ENCODE measurements at regions not wholly inside any gene's neighbourhood (a gene's known extent, or its start where the extent isn't known, plus 50 kb on each side); places are given as distances from the start of the nearest gene placed in this dataset.

DNA sequence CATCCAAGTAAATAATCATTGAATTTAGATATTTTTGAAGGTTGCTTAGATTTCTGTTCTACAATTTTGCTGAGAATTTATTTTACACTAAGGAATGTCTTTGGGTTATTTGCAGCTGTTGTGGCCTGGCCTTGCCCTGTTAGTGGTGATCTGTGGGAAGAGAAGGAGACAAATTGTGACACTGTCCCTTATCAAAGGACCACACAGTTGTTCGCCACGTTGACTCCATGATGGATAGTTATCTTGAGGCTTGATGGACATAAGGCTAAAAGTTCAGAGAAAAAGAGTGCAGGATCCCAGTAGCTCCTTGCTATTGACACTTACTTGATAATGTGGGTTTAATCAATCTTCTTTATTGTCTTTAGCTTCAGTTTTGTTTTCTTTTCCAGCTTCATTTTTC is 186.6 kb upstream of the MEF2C start:
- no peak overlapping the region for H3K4me3 Mint-ChIP-seq (ENCODE audit: unreplicated experiment)
- H3K9me3 Mint-ChIP-seq (ENCODE audit: unreplicated experiment), result no peaks in the 10 kb centered on the region
- no peak overlapping the region for H3K27ac Mint-ChIP-seq (ENCODE audit: unreplicated experiment)
- TF ChIP-seq, protein P1, sequence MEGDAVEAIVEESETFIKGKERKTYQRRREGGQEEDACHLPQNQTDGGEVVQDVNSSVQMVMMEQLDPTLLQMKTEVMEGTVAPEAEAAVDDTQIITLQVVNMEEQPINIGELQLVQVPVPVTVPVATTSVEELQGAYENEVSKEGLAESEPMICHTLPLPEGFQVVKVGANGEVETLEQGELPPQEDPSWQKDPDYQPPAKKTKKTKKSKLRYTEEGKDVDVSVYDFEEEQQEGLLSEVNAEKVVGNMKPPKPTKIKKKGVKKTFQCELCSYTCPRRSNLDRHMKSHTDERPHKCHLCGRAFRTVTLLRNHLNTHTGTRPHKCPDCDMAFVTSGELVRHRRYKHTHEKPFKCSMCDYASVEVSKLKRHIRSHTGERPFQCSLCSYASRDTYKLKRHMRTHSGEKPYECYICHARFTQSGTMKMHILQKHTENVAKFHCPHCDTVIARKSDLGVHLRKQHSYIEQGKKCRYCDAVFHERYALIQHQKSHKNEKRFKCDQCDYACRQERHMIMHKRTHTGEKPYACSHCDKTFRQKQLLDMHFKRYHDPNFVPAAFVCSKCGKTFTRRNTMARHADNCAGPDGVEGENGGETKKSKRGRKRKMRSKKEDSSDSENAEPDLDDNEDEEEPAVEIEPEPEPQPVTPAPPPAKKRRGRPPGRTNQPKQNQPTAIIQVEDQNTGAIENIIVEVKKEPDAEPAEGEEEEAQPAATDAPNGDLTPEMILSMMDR (IDR thresholded peaks at IDR 0.05; ENCODE audit: partially characterized antibody, unreplicated experiment), result no peak
- H3K27me3 Mint-ChIP-seq (ENCODE audit: unreplicated experiment), result no peaks in the 10 kb centered on the region
- H3K36me3 Mint-ChIP-seq (ENCODE audit: unreplicated experiment), result no peaks in the 10 kb centered on the region
- DNase-seq, result no peak
- peaks cover 7% of the 10 kb centered on the region for H3K4me1 Mint-ChIP-seq (ENCODE audit: low read depth, unreplicated experiment)

DNA sequence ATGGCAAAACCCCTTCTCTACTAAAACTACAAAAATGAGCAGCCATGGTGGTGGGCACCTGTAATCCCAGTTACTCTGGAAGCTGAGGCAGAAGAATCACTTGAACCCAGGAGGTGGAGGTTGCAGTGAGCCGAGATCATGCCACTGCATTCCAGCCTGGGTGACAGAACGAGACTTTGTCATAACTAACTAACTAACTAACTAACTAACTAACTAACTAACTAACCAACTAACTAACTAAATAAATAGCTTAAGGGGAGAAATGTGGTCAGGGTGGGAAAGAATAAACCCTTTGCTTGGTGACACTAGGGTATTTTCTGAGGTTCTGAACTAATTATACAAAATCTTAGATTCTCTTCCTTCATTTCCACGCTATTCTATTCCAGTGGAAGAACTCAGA is 184.4 kb upstream of the MEF2C start:
- Mint-ChIP-seq H3K36me3 (ENCODE audit: unreplicated experiment) (no peaks in the 10 kb centered on the region), H3K4me1 (ENCODE audit: low read depth, unreplicated experiment) (peaks cover 3% of the 10 kb centered on the region), H3K9me3 (ENCODE audit: unreplicated experiment) (no peaks in the 10 kb centered on the region), H3K4me3 (ENCODE audit: unreplicated experiment) (no peak overlapping the region), H3K27me3 (ENCODE audit: unreplicated experiment) (no peaks in the 10 kb centered on the region), H3K27ac (ENCODE audit: unreplicated experiment) (no peak overlapping the region)
- TF ChIP-seq, protein P1 (IDR thresholded peaks at IDR 0.05; ENCODE audit: partially characterized antibody, unreplicated experiment), result no peak
- DNase-seq, result no peak

DNA sequence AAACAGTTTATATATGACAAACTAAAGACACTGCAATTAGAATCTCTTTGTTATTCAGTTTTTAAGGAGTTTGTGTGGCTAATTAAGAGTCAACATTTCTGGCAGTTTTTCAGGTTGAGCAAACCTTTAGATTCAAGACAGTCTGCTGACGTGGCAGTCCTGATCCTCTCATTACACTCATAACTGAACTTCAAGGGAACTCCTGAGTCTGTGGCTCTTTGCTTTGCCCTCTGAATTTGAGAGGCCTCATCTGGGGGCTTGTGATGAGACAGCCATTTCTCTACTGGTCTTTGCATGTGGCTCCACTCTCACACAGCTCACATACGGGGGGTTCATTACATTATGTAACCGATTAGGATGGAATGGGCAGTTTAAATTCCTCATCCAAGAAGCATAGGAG is 182.9 kb upstream of the MEF2C start:
- TF ChIP-seq, protein P1 (IDR thresholded peaks at IDR 0.05; ENCODE audit: partially characterized antibody, unreplicated experiment), result no peak
- H3K4me1 Mint-ChIP-seq (ENCODE audit: low read depth, unreplicated experiment), result peaks cover 3% of the 10 kb centered on the region
- no peak for DNase-seq
- no peak overlapping the region for H3K4me3 Mint-ChIP-seq (ENCODE audit: unreplicated experiment)
- H3K9me3 Mint-ChIP-seq (ENCODE audit: unreplicated experiment), result no peaks in the 10 kb centered on the region
- no peak overlapping the region for H3K27ac Mint-ChIP-seq (ENCODE audit: unreplicated experiment)
- no peaks in the 10 kb centered on the region for H3K36me3 Mint-ChIP-seq (ENCODE audit: unreplicated experiment)
- H3K27me3 Mint-ChIP-seq (ENCODE audit: unreplicated experiment), result no peaks in the 10 kb centered on the region

DNA sequence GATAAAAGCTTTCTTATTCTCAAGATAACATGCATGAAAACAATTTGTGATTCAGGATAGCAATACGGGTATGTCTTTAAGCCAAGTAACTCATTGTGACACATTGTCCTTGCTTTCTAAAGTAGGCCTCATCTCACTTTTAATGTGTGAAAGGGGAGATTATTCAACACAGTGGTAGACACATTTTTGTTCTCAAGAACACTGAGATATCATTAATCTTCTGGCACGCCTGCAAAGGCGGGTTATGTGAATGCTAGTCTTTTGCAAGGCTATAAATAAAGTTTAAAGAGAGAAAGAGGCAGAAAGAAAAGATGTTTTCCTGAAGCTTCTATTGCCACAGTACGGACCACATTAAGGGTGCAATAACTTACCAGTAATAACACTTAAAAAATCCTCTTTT is 181.8 kb upstream of the MEF2C start:
- TF ChIP-seq, protein P1 (IDR thresholded peaks at IDR 0.05; ENCODE audit: partially characterized antibody, unreplicated experiment), result no peak
- Mint-ChIP-seq H3K4me3 (ENCODE audit: unreplicated experiment) (no peak overlapping the region), H3K4me1 (ENCODE audit: low read depth, unreplicated experiment) (peaks cover 3% of the 10 kb centered on the region), H3K36me3 (ENCODE audit: unreplicated experiment) (no peaks in the 10 kb centered on the region), H3K27me3 (ENCODE audit: unreplicated experiment) (no peaks in the 10 kb centered on the region), H3K27ac (ENCODE audit: unreplicated experiment) (no peak overlapping the region), H3K9me3 (ENCODE audit: unreplicated experiment) (no peaks in the 10 kb centered on the region)
- no peak for DNase-seq

DNA sequence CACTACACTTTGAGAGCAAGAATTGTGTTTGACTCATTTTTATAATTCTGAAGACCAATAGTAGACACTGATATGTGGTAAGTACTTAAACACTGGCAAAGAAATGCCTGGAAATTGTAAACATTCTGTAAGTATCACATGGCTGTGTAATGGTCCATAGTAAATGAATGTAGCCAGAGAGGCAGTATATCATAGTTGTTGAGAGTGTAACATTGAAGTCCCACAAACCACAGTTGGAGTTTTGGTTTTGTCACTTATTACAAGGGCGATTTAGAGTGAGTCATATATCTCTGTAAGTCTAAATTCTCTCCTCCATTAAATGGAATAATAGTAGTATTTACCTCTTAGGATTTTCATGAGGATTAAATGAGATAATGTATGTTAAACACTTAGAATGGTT is 181.1 kb upstream of the MEF2C start:
- H3K4me1 Mint-ChIP-seq (ENCODE audit: low read depth, unreplicated experiment), result peaks cover 3% of the 10 kb centered on the region
- no peaks in the 10 kb centered on the region for H3K9me3 Mint-ChIP-seq (ENCODE audit: unreplicated experiment)
- no peak overlapping the region for H3K4me3 Mint-ChIP-seq (ENCODE audit: unreplicated experiment)
- no peaks in the 10 kb centered on the region for H3K36me3 Mint-ChIP-seq (ENCODE audit: unreplicated experiment)
- H3K27me3 Mint-ChIP-seq (ENCODE audit: unreplicated experiment), result no peaks in the 10 kb centered on the region
- TF ChIP-seq, protein P1 (IDR thresholded peaks at IDR 0.05; ENCODE audit: partially characterized antibody, unreplicated experiment), result no peak
- DNase-seq, result no peak
- H3K27ac Mint-ChIP-seq (ENCODE audit: unreplicated experiment), result no peak overlapping the region
